ENCODE measurements at regions not wholly inside any gene's neighbourhood (a gene's known extent, or its start where the extent isn't known, plus 50 kb on each side); places are given as distances from the start of the nearest gene placed in this dataset.
"Not testable (repeated sequence)": the region's sequence is repeated elsewhere in the genome, so short reads cannot be mapped to it uniquely, and the experiment has no call there.

DNA sequence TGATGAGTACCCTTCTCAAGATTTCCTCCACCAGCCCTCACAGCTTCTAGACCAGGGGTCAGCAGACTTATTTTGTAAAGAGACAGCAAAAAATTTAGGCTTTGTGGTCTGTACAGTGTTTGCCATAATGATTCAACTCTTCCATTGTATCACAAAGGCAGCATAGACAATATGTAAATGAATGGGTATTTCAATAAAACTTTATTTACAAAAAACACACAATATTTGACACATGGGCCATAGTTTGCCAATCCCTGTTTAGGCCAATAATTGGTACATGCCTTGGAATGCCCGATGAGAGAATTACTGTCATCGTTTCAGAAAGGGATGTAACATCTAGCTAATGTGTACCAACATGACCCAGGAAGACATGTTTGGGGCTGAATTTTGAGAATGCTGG lies 178.9 kb upstream of the GALNT2 start:
- DNase-seq: no peak

DNA sequence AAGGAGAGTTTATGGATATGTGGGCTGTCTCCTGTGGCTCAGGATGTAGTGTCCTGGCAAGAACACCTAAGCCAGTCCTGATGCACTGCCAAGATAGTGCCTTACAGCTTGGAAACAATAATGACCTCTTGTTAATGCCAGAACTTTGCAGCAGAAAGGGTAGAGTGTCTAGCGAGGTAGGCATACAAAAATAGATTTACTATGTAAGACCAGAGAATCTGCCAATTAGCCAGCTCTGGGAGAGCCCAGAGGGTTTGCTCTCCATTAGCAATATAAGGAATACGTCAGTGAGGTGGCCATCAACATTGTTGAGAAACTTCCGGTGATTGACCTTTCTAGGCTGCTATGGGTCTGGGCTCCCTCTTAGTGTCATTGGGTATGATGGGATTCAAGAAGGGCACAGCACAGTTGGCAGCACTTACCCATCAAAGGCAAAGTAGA lies 178.5 kb upstream of the GALNT2 start:
- no peak for DNase-seq

DNA sequence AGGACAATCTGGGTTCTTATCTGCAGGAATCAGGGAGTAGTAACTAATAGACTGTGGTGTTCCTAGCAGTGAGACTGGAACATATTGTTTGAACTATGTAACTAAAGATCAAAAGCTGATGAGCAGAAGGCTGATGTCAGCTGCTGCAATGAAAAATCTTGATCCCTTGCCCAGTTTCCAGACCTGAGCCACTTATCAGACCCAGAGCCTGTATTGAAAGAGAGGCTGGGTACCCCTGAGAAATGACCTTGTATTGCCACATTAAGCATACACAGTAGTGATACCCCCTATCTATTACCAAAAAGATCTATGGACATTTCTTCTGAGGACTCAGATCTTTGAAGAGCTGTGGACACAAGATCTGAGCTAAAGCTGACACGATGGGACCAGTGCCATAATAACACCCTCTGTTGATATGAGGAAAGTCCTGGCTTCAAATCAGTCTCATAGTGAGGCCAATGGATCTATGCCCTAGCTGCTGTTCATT lies 178.0 kb upstream of the GALNT2 start:
- DNase-seq: no peak

DNA sequence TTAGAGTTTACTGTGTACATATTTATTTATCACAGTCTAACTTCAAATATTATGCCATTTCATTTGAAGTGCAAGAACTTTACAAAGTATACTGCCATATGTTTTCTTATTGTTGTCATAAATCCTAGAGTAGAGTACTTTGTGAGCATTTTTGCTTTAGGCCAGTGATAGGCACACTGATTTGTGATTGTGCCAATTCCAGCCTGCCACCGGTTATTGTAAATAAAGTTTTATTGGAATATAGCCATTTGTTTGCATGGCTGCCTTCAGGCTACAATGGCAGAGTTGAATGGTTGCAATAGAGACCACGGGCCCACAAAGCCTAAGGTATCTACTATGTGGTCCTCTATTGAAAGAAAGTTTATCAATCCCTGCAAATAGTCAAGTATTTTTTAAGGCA lies 175.8 kb upstream of the GALNT2 start:
- DNase-seq: no peak

DNA sequence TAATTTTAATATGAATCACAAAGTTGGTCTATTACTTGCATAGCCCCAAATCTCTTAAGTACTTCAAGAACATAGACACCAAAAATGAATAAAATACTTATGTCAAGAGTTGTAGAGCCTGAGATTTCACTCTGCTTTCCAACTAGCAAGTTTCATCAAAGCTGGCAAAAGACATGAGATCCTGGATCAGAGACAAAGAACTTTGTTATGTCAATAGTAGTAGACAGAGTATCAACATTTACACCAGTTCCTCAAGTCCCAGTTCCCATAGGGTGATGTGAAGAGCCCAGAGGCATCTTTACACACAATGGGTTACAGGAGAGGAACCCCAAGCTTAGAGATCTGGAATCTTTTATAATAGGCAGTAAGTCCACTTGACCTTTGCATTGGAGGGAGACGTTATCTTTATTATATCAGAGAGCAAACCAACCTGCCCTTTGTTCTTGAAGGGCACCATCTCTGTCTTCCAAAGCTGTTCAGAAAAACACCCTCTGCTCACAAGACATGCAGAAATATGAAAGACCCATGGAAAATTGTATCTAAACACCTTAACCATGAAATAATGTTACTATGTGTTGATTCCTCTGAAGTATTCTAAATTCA lies 174.4 kb upstream of the GALNT2 start:
- DNase-seq: no peak

DNA sequence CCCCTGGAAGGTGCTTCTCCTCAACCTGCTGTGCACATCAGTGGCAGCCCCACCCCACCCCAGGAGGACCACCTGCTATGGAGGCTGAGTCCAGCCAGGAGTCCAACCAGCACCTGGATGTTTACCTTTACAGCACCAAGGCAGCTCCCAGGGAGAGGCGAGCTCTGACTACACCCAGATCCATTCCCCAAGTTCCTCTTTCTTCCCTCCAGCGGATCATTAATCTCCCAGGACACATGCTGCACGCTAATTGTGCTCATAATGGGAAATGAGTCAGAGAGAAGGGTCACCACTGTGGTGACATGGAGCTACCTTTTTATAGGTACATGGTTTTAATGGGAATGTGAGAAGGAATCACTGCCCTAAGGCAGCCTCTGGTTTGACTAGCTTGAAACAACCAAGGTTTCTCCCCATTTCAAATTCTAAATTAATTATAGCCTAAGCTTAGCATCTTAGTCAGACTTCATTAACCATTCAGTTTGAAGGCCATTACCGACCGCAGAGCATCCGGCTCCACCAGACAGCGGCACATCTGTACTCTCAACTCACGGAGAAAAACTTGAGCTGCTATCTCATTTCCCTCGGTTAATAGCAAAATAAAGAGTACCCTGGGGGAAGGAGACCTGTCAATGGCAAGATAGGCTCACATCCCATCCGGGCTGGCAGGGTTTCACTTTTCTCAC lies 173.1 kb upstream of the GALNT2 start:
- no peak for DNase-seq

DNA sequence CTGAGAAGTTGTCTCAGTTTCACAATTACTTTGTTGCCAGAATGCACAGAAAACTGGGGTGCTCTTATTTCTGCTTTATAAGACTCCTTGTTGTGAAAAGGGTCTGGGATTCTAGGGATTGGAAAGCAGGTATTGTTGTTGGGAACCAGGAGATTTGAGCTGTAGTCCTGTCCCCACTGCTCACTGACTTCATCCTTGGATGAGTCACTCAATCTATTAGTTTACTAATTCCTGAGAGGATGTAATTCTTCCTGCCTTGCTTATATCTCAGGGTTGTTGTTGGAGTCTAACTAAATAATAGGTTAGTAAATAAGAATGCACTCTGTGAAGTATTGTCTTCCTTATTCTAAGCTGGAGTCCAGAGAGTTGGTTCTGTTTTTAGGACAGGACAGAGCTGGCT lies 172.5 kb upstream of the GALNT2 start:
- no peak for DNase-seq

DNA sequence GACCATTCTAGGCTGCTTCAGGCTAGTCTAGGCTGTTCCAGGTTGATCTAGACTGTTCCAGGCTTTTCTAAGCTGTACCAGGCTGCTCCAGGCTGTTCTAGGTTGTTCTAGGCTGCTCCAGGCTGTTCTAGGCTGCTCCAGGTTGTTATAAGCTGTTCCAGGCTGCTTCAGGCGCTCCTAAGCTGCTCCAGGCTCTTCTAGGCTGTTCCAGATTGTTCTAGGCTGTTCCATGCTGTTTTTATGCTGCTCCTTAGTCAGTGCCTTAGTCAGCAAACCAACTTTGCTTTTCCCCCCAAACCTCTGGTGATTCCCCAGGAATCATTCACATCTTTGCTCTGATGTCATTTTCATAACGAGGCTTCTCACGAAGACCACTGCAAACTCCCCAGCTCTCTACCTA lies 171.4 kb upstream of the GALNT2 start:
- DNase-seq: no peak

DNA sequence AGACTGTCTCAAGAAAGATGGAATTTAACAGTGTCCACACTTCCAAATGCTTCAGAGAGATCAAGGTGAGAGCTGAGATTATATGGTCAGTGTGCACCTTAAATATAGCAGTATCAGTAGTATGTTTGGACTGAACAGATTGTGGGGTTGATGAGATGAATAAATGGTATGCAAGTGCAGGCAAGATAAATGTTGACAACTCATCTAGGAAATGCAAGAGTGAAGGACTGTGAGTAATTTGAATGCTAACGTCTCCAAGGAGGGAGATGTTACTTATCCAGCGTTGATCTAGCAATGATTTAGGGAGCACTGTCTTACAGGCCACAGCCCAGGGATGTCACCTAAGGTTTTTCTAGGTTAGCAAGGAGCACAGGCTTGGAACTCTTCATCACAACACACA lies 170.7 kb upstream of the GALNT2 start:
- no peak for DNase-seq

DNA sequence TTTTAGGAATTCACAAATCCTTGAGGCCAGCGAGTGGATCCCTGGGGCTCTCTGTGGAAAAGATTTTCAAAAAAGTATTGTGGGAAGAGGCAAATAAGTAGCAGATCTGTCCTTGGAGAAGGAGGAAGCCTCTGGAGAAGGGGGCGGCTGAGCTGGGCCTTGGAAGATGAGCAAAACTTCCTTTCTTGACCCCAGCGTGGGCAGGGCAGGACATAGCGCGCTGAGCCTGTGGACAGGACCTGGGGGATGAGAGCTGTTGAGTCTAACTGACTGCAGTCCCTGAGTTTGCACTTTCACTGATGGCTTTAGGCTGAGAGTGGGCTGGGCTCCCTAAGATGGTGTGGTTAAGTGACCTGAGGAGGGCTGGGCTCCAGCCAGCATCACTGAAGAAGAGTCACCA lies 170.2 kb upstream of the GALNT2 start:
- DNase-seq: no peak

DNA sequence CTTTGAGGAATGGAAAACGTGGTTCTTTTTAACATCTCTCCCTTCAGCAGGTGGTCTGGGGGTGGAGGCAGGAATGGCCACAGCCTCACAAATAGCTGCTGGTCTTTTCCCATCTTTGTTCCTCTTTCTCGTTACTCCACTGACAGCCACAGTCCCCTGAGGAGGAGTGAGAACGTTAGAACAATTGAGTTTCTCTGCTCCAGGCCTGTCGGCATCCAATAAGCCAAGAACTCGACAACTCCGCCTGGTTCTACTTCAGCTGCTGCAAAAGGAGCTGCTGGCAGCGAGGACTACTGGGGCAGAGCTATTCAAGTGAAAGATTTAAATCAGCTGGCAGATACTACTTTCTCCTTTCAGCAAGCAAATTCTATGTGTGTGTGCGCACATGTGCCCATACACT lies 169.5 kb upstream of the GALNT2 start:
- DNase-seq: no peak

DNA sequence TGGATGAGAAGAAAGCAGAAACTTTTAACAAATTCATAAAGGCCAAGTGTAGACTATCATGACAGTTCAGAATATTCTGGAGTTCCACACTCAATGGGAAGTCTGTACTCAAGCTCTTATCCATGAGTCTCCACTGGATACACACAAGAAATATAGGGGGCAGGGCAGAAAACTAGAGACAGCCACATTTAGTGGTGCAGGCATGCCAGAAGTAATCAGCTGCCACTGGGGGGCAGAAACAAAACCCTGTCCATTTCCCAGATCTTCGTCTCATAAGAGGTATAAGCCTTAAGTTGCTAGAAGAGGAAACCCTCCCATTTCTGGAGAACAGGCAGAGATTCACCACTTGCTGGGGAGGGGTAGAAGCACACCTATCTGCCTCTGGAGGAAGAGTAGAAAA lies 166.8 kb upstream of the GALNT2 start:
- no peak for DNase-seq

DNA sequence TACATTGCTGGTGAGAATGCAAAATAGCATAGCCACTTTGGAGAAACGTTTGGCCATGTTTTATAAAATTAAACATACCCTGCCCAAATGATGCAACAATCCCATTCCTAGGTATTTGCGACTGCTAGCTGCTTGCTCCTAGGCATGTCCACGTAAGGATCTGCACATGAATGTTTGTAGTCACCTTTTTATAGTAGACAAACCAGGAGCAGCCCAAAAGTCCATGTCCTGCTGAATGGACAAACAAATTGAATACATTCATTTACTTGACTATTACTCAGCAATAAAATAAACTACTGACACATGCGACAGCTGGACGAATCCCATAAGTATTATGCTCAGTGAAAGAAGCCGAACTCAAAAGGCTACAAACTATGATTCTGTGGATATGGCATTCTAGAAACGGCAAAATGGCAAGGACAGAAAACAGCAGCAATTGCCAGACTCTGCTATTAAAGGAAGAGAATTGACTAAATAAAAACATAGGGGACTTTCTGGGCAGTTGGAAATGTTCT lies 161.9 kb upstream of the GALNT2 start:
- no peak for DNase-seq

DNA sequence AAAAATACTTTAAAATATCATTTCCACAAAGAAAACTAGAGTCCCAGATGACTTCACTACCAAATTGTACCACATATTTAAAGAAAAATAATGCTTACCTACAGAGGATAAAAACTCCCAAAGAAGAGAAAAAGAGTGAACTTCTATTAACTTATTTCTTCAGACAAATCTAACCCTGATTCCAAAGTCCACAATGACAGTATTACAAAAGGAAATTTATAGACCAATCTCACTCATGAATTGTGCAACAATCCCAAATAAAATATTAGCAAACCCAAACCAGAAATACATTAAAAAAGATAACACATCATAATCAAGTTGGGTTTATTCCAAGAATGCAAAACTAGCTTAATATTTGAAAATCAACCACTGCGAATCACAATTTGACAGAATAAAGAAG lies 161.4 kb upstream of the GALNT2 start:
- no peak for DNase-seq

DNA sequence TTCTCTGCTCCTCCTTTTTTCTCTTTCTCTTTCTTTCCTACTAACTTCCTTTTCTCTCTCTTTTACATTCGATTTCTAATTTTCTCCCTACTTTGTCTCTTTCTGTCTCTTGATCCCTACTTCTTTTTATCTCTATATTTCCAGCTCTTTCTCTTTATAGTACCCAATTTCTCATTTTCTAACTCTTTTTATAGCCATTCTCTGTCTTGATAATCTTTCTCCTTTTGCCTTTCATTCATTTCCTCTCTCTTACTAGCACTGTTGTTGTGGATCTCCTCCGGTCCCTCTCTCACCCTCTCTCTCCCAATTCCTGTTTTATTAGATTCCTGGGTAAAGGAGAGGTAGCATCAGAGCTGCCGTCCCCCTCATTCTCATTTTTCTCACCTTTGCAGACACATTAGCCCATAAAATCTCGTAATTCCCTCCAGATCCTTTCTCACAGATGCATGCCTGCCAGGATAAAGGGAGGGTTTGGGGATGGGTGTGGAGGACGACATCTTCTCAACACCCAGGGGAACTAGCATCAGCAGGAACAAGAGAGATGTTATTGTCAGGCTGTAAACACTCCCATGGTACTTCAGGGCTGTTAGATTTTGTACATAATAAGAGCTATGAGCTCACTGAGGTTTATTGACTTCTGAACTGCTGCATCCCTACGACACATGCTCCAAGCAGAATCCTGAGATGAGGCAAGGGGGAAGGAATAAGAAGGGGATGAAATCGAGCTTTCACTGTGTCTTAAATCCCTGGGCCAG lies 159.0 kb upstream of the GALNT2 start:
- DNase-seq: no peak

DNA sequence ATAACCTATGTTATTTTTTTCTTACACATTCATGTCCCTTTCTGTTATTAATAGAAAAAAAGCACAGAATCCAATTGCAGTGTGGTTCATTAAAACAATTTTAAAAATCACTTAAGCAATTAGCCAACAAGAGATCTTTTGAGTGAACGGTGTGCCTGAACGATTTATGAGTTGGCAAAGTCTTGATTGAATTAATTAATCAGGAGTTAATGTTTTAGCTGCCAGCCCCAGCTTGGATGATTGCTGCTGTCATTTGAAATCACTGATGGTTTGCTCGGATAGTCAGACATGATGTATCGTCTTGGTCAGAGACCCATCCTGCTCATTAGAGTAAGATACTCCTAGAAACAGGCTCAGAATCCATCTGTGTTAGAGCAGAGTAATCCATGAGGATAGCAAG lies 158.3 kb upstream of the GALNT2 start:
- no peak for DNase-seq

DNA sequence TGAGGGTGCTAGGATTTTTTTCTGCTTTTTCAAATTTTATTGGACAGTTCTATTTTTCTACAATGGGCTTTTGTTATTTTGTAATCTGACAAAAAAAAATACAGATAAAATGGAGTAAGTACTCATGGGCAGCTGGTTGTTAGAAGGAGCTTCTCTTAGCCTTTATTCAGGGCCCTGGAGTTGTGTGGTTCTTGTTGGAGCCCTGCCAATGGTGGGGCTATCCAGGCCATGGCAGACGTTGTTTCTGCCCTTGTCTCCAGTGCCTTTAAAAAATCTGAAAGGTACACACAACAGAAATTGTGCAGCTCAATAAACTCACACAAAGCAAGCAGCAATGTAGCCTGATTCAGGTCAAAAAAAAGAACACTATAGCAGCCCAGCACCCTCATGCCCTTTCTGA lies 153.5 kb upstream of the GALNT2 start:
- no peak for DNase-seq

DNA sequence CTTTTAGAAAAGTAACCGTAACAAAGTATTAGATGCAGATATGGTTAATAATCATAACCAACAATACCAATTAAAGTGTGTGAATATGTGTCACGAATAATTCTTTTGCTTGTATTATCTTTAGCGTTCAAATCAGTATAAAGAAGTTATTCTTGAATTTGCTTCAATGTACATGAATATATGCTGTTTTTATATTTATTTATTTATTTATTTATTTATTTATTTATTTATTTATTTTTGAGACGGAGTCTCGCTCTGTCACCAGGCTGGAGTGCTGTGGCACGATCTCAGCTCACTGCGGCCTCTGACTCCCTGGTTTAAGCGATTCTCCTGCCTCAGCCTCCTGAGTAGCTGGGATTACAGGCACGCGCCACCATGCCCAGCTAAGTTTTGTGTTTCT lies 147.6 kb upstream of the GALNT2 start:
- DNase-seq: not testable (repeated sequence)

DNA sequence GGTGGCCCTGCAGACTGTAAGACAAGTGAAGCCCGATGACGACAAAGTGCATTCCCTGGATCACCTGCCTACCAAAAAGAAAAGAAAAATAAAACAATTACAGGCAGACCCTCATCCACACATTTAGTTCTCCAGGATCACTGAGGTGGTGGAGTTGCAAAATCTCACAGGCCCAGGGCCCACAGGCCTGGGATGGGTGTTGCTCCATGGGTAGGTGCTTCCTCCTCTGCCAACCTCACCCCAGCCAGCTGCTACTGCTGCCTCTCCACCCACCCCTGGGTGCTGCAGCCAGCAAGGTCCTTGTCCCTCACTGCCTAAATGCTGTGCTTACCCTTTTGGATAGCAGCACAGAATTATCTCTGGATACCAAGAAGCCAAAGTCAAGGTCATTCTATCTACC lies 146.4 kb upstream of the GALNT2 start:
- no peak for DNase-seq

DNA sequence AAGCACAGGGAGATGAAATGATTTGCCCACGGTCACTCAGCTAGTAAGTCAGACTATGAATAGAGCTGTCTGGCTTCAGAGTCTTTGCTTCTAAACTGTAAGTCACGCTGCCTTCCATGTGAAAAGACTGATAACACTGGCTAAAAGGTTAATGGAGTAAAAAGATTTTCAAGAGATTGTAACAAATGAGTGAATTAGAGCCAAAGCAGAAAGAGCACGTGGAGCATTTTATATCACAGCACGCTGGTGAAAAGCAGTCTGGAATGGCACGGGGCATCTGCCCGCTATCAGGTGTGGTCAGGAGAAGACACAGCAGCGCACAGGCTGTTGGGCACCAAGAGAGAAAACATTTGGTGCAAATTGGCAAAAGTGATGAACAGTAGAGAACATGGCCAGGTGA lies 144.8 kb upstream of the GALNT2 start:
- DNase-seq: no peak

DNA sequence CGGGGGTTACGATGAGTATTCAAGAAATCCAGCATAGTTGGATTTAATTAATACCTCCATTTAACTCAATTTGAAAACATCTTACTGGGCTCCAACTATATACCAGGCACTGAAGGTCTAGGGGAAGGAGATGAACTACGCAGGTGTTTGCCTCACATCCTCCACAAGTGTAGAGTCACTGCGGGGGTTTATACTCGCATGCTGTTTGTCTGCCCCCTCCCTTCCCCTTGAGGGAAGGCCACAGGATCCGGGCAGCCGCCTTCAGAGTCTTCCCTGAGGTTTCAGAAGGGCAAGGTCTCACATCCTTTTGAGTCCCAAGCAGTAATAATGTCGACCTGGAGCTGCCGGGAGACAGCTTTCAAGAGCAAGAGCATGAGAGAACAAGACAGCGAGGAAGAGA lies 142.4 kb upstream of the GALNT2 start:
- DNase-seq: no peak

DNA sequence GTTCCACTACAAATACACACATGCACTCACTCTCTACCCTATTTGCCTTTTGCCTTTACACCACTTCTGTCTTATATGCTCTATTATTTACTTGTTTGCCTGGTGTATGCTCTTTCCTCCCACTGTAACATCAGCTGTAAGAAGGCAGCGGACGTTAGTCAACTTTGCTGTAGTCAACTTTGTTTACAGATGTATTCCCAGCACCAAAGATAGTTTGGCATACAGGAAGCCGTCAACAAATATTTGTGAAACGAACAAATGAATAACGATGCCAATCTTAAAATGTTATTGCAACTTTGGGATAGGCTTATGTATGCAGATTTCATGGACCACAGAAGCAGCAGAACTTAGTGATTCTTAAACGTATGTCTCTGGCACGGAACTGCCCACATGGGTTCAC lies 138.3 kb upstream of the GALNT2 start:
- DNase-seq: no peak

DNA sequence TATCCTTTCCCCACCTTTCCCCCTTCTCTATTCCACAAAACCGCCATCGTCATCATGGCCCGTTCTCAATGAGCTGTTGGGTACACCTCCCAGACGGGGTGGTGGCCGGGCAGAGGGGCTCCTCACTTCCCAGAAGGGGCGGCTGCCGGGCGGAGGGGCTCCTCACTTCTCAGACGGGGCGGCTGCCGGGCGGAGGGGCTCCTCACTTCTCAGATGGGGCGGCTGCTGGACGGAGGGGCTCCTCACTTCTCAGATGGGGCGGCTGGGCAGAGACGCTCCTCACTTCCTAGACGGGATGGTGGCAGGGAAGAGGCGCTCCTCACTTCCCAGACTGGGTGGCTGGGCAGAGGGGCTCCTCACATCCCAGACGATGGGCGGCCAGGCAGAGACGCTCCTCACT lies 135.3 kb upstream of the GALNT2 start:
- not testable (repeated sequence) for DNase-seq

DNA sequence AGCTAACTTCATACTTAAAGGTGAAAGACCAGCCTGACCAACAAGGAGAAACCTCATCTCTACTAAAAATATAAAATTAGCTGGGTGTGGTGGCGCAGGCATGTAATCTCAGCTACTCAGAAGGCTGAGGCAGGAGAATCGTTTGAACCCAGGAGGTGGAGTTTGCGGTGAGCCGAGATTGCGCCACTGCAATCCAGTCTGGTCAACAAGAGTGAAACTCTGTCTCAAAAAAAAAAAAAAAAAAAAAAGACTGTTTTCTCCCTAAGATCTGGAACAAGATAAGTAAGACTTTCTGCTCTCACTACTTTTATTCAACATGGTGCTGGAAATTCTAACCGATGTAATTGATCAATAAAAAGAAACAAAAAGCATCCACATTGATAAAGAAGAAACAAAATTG lies 131.9 kb upstream of the GALNT2 start:
- not testable (repeated sequence) for DNase-seq
